PC-9 (cell line): ENCODE measurements at regions not wholly inside any gene's neighbourhood (a gene's known extent, or its start where the extent isn't known, plus 50 kb on each side); places are given as distances from the start of the nearest gene placed in this dataset.

ENCODE experiments used
- CTCF ChIP-seq: fragments of 200-600 bp; sonication (generic); conservative IDR thresholded peaks from 2 replicates; pipeline ENCODE4 v1.6.1; 2017; ENCODE audit warnings: mixed run types, antibody characterized with exemption, mild to moderate bottlenecking, moderate library complexity
- EZH2 ChIP-seq: fragments of 200-600 bp; sonication (generic); IDR thresholded peaks from 2 replicates; pipeline ENCODE4 v1.8.0; 2017; ENCODE audit warnings: antibody characterized with exemption, low read depth

- TF ChIP-seq CTCF, result no peak
- TF ChIP-seq EZH2, result no peak
Measured at GRCh38 chr11:39992551-39992950, 1466.9 kb downstream of the LRRC4C start.
